Liver (tissue), 3 donors: ENCODE measurements at regions not wholly inside any gene's neighbourhood (a gene's known extent, or its start where the extent isn't known, plus 50 kb on each side); places are given as distances from the start of the nearest gene placed in this dataset.

ENCODE experiments used
- ATF3 ChIP-seq: IDR thresholded peaks from 2 replicates; pipeline ENCODE4 v1.6.1; 2016; ENCODE audit warnings: antibody characterized with exemption
- CTCF ChIP-seq: fragments of 150-350 bp; IDR thresholded peaks from 2 replicates; pipeline ENCODE4 v1.5.1; 2017; ENCODE audit warnings: improper control_type of control experiment, low read depth, low read length; ENCODE audit not compliant: missing input control
- EGR1 ChIP-seq, 2 donors: IDR thresholded peaks; 2 replicates each; pipeline ENCODE4 v1.6.1; 2016 to 2018; ENCODE audit warnings: antibody characterized with exemption in 2 of 2, low read depth in 2 of 2
- GABPA ChIP-seq, 2 donors: IDR thresholded peaks in 1 of 2; conservative IDR thresholded peaks in 1 of 2; 2 replicates each; pipeline ENCODE4 v1.6.1; 2016; ENCODE audit warnings: antibody characterized with exemption in 2 of 2, mild to moderate bottlenecking in 1 of 2, moderate library complexity in 1 of 2
- HNF4A ChIP-seq, 2 donors: conservative IDR thresholded peaks; 2 replicates each; pipeline ENCODE4 v1.6.1; 2016; ENCODE audit warnings: antibody characterized with exemption in 2 of 2, mild to moderate bottlenecking in 2 of 2
- TF ChIP-seq, protein P1 (sequence below): IDR thresholded peaks from 2 replicates; pipeline ENCODE4 v1.6.1; 2016; ENCODE audit warnings: antibody characterized with exemption
- donor health status: healthy.
- donor health status: healthy.

GRCh38 chr7:125834421-125834820, 904.8 kb upstream of the POT1 start:
- TF ChIP-seq ATF3 (no peak), CTCF (no peak), HNF4A (conservative IDR thresholded peaks at IDR 0.05) (no peak), EGR1 (IDR thresholded peaks at IDR 0.05; ENCODE audit: low read depth in 2 of 2) (no peak), GABPA (IDR thresholded peaks at IDR 0.05 in 1 of 2, conservative IDR thresholded peaks at IDR 0.05 in 1 of 2) (no peak)
- TF ChIP-seq, protein P1, sequence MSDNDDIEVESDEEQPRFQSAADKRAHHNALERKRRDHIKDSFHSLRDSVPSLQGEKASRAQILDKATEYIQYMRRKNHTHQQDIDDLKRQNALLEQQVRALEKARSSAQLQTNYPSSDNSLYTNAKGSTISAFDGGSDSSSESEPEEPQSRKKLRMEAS, result no peak
